Mucosa of stomach (tissue), 1 donor: ENCODE measurements at regions not wholly inside any gene's neighbourhood (a gene's known extent, or its start where the extent isn't known, plus 50 kb on each side); places are given as distances from the start of the nearest gene placed in this dataset.

Experiments used
- H3K27me3 ChIP-seq: one replicate; pipeline ENCODE4 v1.7.0; 2013; ENCODE audit warnings: mild to moderate bottlenecking, low read length; ENCODE audit not compliant: control insufficient read depth, insufficient read depth
- H3K36me3 ChIP-seq: one replicate; pipeline ENCODE4 v1.7.0; 2013; ENCODE audit warnings: low read length; ENCODE audit not compliant: control insufficient read depth, insufficient read depth
- H3K4me1 ChIP-seq: one replicate; pipeline ENCODE4 v1.7.0; 2013; ENCODE audit warnings: mild to moderate bottlenecking, low read length; ENCODE audit not compliant: control insufficient read depth, insufficient read depth
- H3K4me3 ChIP-seq: one replicate; pipeline ENCODE4 v1.7.0; 2013; ENCODE audit warnings: low read length
- H3K9ac ChIP-seq: one replicate; pipeline ENCODE4 v1.7.0; 2013; ENCODE audit warnings: mild to moderate bottlenecking, low read length, moderate library complexity
- H3K9me3 ChIP-seq: one replicate; pipeline ENCODE4 v1.7.0; 2013; ENCODE audit warnings: mild to moderate bottlenecking, low read length, moderate library complexity; ENCODE audit not compliant: control insufficient read depth
- donor health status: Pancreatic carcinoma.

DNA sequence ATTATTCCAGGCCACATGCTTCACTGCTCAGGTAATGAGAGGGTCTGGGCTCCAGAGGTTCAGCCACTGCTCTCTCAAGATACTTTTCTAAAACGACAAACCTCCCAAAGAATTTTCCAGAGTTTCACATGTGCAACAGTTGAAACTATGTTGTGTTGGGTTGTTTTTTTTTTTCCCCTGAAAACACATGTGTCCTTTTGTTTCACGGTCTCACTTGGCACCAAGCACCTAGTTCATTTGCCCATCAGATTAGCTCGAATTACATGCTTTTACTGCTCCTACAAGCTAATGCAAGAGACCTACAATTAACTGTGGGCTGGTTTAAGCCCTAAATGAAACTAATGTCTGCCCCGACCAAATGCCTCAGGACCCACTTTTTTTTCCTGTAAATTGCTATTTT, 313.3 kb downstream of the FGFR2 start:
- H3K4me1 ChIP-seq: peaks cover 10% of the 10 kb centered on the region
- no peaks in the 10 kb centered on the region for H3K9me3 ChIP-seq
- H3K9ac ChIP-seq: no peak overlapping the region
- H3K27me3 ChIP-seq: no peaks in the 10 kb centered on the region
- H3K36me3 ChIP-seq: no peaks in the 10 kb centered on the region
- no peak overlapping the region for H3K4me3 ChIP-seq

DNA sequence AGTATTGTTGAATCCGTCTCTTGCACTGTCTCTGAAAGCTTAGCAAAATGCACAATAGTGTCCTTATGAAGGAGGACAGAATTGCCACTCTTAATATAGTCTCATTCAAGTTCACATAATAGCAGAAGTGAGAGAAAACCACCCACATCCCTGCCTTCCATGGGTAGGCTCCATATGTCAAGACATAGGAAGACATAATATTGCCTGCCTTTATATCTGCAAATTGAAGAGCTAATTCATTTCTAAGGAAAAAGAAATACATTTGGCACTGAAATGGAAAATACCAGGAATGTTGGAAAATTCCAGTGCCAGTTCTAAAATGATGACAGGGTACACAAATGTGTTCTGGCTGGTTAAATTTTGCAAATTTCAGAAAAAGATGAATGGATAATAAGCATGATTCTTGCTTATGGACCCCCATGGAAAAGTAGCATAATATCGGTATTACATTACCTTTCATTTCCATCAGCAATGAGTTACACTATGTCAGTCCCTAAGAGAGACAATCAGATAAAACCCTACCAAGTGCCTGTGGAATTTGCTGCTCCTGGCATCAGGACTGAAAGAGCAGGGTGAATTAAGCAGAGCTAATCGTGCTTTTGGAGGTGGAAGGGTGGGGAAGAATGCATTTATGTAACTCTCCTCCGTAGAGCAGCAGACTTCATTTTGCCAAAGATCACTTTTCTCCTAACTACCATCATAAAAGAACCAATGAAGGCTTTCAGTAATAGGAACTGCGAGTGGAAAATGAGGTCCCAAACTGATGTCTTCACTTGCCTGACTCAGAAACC, 312.6 kb downstream of the FGFR2 start:
- H3K9me3 ChIP-seq: no peaks in the 10 kb centered on the region
- H3K4me1 ChIP-seq: peaks cover 10% of the 10 kb centered on the region
- no peaks in the 10 kb centered on the region for H3K36me3 ChIP-seq
- H3K27me3 ChIP-seq: no peaks in the 10 kb centered on the region
- H3K4me3 ChIP-seq: no peak overlapping the region
- no peak overlapping the region for H3K9ac ChIP-seq

DNA sequence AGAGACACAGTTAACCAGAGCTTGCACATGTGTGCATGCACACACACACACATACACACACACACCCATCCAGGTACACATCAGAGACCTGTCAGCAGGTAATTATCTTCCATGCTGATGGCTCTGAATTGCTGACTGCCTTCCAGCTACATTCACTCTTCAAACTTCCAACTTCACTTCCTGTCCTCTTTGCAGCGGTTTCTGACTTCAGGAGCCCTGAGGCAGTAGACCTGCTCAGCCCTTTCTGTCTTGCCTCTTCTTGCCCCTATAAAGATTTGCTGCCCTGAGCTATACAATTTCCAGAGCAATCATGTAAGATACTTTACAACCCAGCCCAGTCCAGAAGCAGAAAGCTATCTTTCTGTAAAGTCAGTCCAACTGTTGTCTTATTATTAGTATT, 310.2 kb downstream of the FGFR2 start:
- Histone ChIP-seq H3K9me3 (no peaks in the 10 kb centered on the region), H3K4me3 (no peak overlapping the region), H3K36me3 (no peaks in the 10 kb centered on the region), H3K9ac (no peak overlapping the region), H3K4me1 (peaks cover 14% of the 10 kb centered on the region), H3K27me3 (no peaks in the 10 kb centered on the region)

DNA sequence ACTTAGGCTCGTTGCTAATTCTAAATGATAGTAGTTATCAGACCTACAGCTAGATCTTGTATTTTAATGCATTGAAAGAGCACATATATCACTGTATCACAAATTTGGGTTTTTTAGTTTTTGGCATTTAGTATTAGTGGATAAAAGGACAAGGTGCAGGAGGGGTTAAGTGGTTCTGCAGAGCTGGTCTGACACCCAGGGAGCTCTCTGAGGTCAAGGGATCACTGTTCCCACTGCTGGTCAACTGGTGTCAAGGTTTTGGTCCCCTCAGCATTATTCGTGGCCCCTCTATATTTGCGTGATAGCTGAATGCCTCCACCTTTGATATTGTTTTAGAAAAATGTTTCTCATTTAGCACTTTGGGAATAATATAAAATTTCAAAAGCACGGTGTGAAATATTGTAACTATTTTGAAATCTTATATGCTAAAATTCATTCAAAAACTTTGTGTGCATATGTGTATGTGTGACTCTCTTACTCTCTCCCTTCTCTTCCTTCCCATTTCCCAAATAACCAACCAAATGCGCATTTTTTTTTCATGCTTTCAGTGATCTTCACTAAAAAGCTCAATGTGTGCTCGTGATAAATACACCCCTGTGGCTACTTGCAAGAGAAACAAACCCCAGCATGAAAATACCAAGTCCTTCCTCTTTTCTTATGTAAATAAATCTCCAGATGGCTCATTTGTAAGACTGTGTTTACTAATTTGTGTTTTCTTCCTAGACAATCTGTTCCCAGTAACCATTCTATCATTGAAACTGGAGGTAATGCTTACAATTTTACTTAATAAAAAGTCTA, 309.2 kb downstream of the FGFR2 start:
- Histone ChIP-seq H3K4me1 (peaks cover 14% of the 10 kb centered on the region), H3K9me3 (no peaks in the 10 kb centered on the region), H3K36me3 (no peaks in the 10 kb centered on the region), H3K27me3 (no peaks in the 10 kb centered on the region), H3K4me3 (no peak overlapping the region), H3K9ac (no peak overlapping the region)

DNA sequence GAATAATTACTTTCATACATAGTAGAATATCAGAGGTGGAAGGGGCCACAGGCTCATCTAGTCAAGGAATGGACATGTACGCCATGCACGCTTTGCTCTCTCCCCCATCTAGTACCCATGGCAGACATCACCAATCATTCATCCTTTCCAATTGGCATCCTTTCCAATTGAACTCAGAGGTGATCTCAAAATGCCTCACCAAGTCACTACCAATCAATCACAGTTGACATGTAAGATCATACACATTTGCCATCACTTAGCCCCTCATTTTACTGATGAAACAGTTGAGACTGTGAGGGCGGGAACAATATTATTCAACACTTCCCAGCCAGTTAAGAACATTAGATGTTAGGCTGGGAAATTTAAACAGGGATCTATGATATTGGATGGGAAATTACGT, 308.4 kb downstream of the FGFR2 start:
- H3K4me3 ChIP-seq: no peak overlapping the region
- H3K9me3 ChIP-seq: no peaks in the 10 kb centered on the region
- H3K27me3 ChIP-seq: no peaks in the 10 kb centered on the region
- H3K36me3 ChIP-seq: no peaks in the 10 kb centered on the region
- H3K9ac ChIP-seq: no peak overlapping the region
- H3K4me1 ChIP-seq: peaks cover 15% of the 10 kb centered on the region

DNA sequence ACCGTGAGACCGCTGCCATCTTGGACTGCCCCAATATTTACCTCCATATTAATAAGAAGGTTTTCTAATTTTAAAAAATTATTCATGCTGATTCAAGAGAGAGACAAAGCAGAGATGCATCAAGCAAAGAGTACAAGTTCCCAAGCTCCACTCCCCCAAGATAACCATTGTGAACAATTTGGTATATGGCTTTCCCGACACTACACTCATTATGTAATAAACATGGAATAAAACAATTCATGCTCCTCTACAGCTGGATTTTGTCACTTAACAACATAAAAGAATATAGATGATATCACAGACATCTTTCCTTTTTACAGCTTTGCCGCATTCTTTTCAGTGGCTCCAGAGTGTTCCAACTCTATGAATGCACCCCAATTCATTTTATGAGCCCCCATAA, 307.6 kb downstream of the FGFR2 start:
- no peak overlapping the region for H3K9ac ChIP-seq
- H3K27me3 ChIP-seq: no peaks in the 10 kb centered on the region
- H3K4me1 ChIP-seq: peaks cover 11% of the 10 kb centered on the region
- H3K4me3 ChIP-seq: no peak overlapping the region
- H3K36me3 ChIP-seq: no peaks in the 10 kb centered on the region
- no peaks in the 10 kb centered on the region for H3K9me3 ChIP-seq

DNA sequence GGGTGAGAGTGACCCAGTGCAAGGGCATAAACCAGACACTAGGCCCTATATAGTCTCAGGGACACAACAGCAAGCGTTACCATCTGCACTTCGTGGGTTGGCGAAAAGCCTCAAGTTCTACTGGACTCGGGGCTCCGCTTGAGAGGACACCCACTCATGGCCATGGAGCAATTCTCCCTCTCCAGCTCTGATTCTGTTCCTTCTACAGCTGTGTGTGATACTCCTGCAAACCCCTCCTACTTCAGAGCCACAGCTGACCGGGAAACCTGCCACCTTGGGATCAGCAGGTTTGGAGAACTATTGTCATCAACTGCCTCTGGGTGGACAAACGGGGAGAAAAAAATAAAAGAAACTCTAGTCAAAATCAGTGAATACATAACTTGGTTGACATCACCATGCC, 306.9 kb downstream of the FGFR2 start:
- no peaks in the 10 kb centered on the region for H3K9me3 ChIP-seq
- no peak overlapping the region for H3K9ac ChIP-seq
- H3K27me3 ChIP-seq: no peaks in the 10 kb centered on the region
- H3K4me1 ChIP-seq: peaks cover 11% of the 10 kb centered on the region
- no peaks in the 10 kb centered on the region for H3K36me3 ChIP-seq
- H3K4me3 ChIP-seq: no peak overlapping the region

DNA sequence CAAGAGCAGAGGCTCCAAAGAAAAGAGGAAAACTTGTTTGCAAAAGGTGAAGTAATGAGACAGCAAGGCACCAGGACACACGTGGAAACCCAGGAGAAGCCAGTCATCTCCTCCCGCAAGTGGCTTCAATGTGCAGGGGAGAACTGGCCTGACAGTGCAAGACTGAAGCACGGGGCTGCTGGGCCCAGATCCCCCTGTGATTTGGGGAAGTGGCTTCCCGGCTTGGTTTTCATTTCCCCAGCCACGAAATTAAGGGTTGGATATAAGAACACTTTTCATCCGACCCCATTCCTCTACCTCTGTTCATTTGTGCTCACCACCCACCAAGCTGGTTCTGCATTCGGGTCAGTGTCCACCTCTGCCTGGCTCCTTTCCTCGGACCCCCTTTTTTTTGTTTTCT, 306.4 kb downstream of the FGFR2 start:
- H3K9ac ChIP-seq: no peak overlapping the region
- H3K4me1 ChIP-seq: peaks cover 11% of the 10 kb centered on the region

DNA sequence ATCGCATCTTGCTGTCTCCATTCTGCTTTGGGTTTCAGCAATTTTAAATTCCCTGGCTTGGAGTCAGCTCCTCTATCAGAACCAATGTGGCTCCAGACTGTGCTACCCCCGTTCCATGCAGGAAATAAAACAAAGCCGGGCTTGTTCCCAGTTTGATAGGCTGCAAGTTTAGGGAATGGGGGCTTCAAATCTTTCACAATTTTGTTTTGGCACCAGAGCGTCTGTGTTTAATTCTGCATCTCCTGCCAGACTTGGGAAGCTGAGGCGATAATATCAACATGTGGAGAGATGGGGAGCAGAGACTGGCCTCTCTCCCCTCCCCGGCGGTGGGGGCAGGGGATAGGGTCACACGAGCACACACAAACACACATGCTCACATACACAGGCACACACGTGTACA, 305.9 kb downstream of the FGFR2 start:
- H3K9me3 ChIP-seq: no peaks in the 10 kb centered on the region
- H3K36me3 ChIP-seq: no peaks in the 10 kb centered on the region
- H3K4me3 ChIP-seq: no peak overlapping the region
- H3K4me1 ChIP-seq: peaks cover 11% of the 10 kb centered on the region
- no peaks in the 10 kb centered on the region for H3K27me3 ChIP-seq
- H3K9ac ChIP-seq: no peak overlapping the region

More for the DNA sequence above, 306.4 kb downstream of the FGFR2 start:
- H3K27me3 ChIP-seq: no peaks in the 10 kb centered on the region
- H3K9me3 ChIP-seq: no peaks in the 10 kb centered on the region
- no peak overlapping the region for H3K4me3 ChIP-seq
- no peaks in the 10 kb centered on the region for H3K36me3 ChIP-seq

DNA sequence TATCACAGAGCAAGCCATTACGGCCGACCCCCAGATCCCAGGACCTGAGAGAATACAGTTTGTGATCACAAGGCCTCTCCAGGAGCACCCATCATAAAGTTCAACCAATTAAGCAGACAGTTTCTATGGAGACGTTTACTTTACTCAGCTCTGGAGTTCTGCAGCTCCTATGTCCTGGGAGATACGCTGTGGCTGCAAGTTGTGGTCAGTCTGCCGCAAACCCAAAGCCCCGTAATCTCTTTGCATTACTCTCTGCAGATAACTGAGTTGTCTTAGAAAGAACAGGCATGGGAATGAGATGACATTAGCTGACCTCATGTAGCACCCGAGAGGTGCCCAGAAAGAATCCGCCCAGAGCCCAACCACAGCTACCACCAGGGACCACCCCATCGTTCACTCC, 305.1 kb downstream of the FGFR2 start:
- Histone ChIP-seq H3K4me1 (peaks cover 11% of the 10 kb centered on the region), H3K36me3 (no peaks in the 10 kb centered on the region)

DNA sequence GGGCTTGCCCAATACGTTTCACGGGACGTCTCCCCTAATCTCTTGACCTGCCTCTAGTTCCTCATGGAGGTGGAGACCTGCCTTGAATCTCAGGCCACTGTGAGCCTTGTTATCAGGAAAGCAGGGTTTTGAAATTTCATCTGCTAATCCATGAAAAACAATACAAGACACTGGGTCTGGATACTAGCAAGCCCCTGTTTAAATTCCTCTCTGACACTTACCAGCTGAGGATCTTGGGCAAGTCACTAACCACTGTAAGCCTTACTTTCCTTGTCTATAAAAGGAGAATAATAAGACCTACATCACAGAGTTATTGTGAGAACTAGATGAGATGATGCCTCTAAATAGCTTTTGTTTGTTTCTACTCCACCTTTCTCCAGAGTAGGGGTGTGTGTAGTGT, 303.6 kb downstream of the FGFR2 start:
- H3K9me3 ChIP-seq: no peaks in the 10 kb centered on the region
- peaks cover 11% of the 10 kb centered on the region for H3K4me1 ChIP-seq
- H3K4me3 ChIP-seq: no peak overlapping the region
- H3K36me3 ChIP-seq: no peaks in the 10 kb centered on the region
- H3K27me3 ChIP-seq: no peaks in the 10 kb centered on the region
- no peak overlapping the region for H3K9ac ChIP-seq

More for the DNA sequence above, 305.1 kb downstream of the FGFR2 start:
- Histone ChIP-seq H3K27me3 (no peaks in the 10 kb centered on the region), H3K4me3 (no peak overlapping the region), H3K9ac (no peak overlapping the region), H3K9me3 (no peaks in the 10 kb centered on the region)

DNA sequence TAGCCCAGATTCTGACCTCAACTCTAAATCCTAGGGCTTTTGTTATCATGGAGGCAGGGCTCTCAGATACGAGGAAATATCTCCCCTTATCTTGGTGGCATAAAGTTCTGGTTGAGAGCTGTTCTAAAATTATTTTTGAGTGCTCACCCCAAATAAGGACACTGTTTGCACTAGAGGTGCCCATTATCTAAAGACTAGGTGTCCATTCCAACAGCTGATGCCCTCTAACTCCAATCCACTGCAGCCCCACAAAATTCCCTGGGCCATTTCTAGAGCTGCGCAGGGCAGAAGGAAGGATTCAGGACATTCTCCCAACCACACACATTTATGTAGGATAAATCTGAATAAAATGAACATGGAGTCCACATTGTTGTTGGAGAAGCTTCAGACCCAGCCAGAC, 301.9 kb downstream of the FGFR2 start:
- no peaks in the 10 kb centered on the region for H3K36me3 ChIP-seq
- no peaks in the 10 kb centered on the region for H3K9me3 ChIP-seq
- H3K4me1 ChIP-seq: peaks cover 11% of the 10 kb centered on the region
- no peaks in the 10 kb centered on the region for H3K27me3 ChIP-seq
- H3K9ac ChIP-seq: no peak overlapping the region
- H3K4me3 ChIP-seq: no peak overlapping the region
